T-helper 22 cell (primary cell): ENCODE measurements at regions not wholly inside any gene's neighbourhood (a gene's known extent, or its start where the extent isn't known, plus 50 kb on each side); places are given as distances from the start of the nearest gene placed in this dataset.

Experiments used
- DNase-seq: peaks from one replicate; pipeline ENCODE4 v3.0.0-alpha.2; 2020; ENCODE audit warnings: low read depth

GRCh38 chr19:33898062-33898677, 101.5 kb downstream of the KCTD15 start:
- no peak for DNase-seq

- no peak for DNase-seq
Measured at GRCh38 chr19:33900817-33901216, 104.1 kb downstream of the KCTD15 start.

GRCh38 chr19:33902395-33902794, 105.7 kb downstream of the KCTD15 start:
- no peak for DNase-seq

- no peak for DNase-seq
Measured at GRCh38 chr19:33902802-33903488, 106.3 kb downstream of the KCTD15 start.

GRCh38 chr19:33903489-33903850, 106.8 kb downstream of the KCTD15 start:
- DNase-seq: no peak

- no peak for DNase-seq
Measured at GRCh38 chr19:33904681-33905080, 108.0 kb downstream of the KCTD15 start.

GRCh38 chr19:33905473-33905936, 108.8 kb downstream of the KCTD15 start:
- no peak for DNase-seq

- DNase-seq: no peak
Measured at GRCh38 chr19:33905937-33906577, 109.4 kb downstream of the KCTD15 start.

- no peak for DNase-seq
Measured at GRCh38 chr19:33906578-33907335, 110.1 kb downstream of the KCTD15 start.

GRCh38 chr19:33910922-33911321, 114.3 kb downstream of the KCTD15 start:
- DNase-seq: no peak

- no peak for DNase-seq
Measured at GRCh38 chr19:33914599-33914998, 117.9 kb downstream of the KCTD15 start.

GRCh38 chr19:33916792-33917191, 120.1 kb downstream of the KCTD15 start:
- no peak for DNase-seq

GRCh38 chr19:33919291-33919690, 122.6 kb downstream of the KCTD15 start:
- no peak for DNase-seq

- no peak for DNase-seq
Measured at GRCh38 chr19:33921165-33921564, 124.5 kb downstream of the KCTD15 start.

- no peak for DNase-seq
Measured at GRCh38 chr19:33926306-33926705, 129.6 kb downstream of the KCTD15 start.

- DNase-seq: no peak
Measured at GRCh38 chr19:33927789-33928457, 131.3 kb downstream of the KCTD15 start.

- no peak for DNase-seq
Measured at GRCh38 chr19:33928458-33928950, 131.8 kb downstream of the KCTD15 start.

- DNase-seq: no peak
Measured at GRCh38 chr19:33933931-33934330, 137.3 kb downstream of the KCTD15 start.

- no peak for DNase-seq
Measured at GRCh38 chr19:33938821-33939220, 142.2 kb downstream of the KCTD15 start.

- no peak for DNase-seq
Measured at GRCh38 chr19:33941133-33941532, 144.5 kb downstream of the KCTD15 start.

GRCh38 chr19:33946535-33947264, 150.0 kb downstream of the KCTD15 start:
- DNase-seq: no peak
